Caco-2 (cell line): ENCODE measurements at regions not wholly inside any gene's neighbourhood (a gene's known extent, or its start where the extent isn't known, plus 50 kb on each side); places are given as distances from the start of the nearest gene placed in this dataset.

Experiments
- BruUV-seq: library from RNA; stranded (reverse); fragments of 400-500 nt; replicated peaks from 2 replicates; lab custom pipeline; 2021; lab: Mats Ljungman, UMichigan
- CTCF ChIA-PET: fragments of 300-600 bp; sonication (Branson Sonifier 250); formaldehyde crosslinking; loops from one replicate; lab custom pipeline; 2022; ENCODE audit warnings: antibody characterized with exemption; lab: Charles Lee
- POLR2A ChIA-PET: fragments of 300-600 bp; sonication (Branson Sonifier 250); formaldehyde crosslinking; loops from one replicate; lab custom pipeline; 2022; ENCODE audit warnings: antibody characterized with exemption; lab: Charles Lee
- DNase-seq, 2 experiments: peaks; one replicate each; pipeline versions ENCODE4 v3.0.0 to v3.0.0-alpha.2; 2020 to 2022
- H3K27me3 ChIP-seq: replicated peaks from 2 replicates; pipeline ENCODE4 v1.6.0; 2011; ENCODE audit warnings: low read length; ENCODE audit not compliant: control insufficient read depth, insufficient read depth
- H3K36me3 ChIP-seq: 2 replicates; pipeline ENCODE4 v1.5.1; 2011; ENCODE audit warnings: low read length; ENCODE audit not compliant: control insufficient read depth, insufficient read depth
- H3K4me1 ChIP-seq: fragments of 250-450 bp; sonication (Bioruptor Pico); 2 replicates; pipeline ENCODE4 v1.5.1; 2020; ENCODE audit warnings: mild to moderate bottlenecking
- H3K4me3 ChIP-seq: 2 replicates; pipeline ENCODE4 v1.5.1; 2011; ENCODE audit warnings: low read depth, mild to moderate bottlenecking, control low read depth, low read length
- H3K9me3 ChIP-seq: fragments of 250-450 bp; sonication (Bioruptor Pico); 2 replicates; pipeline ENCODE4 v1.5.1; 2020; ENCODE audit warnings: mild to moderate bottlenecking, moderate library complexity
- H3K27ac Mint-ChIP-seq: one replicate; pipeline ENCODE4 v1.8.0; 2022; ENCODE audit warnings: mixed read lengths; ENCODE audit not compliant: unreplicated experiment
- H3K27me3 Mint-ChIP-seq: one replicate; pipeline ENCODE4 v1.8.0; 2022; ENCODE audit warnings: mixed read lengths; ENCODE audit not compliant: insufficient read depth, unreplicated experiment
- H3K36me3 Mint-ChIP-seq: one replicate; pipeline ENCODE4 v1.8.0; 2022; ENCODE audit warnings: mild to moderate bottlenecking, mixed read lengths; ENCODE audit not compliant: insufficient read depth, unreplicated experiment
- H3K4me1 Mint-ChIP-seq: one replicate; pipeline ENCODE4 v1.8.0; 2022; ENCODE audit warnings: low read depth, mixed read lengths; ENCODE audit not compliant: unreplicated experiment
- H3K4me3 Mint-ChIP-seq: one replicate; pipeline ENCODE4 v1.8.0; 2022; ENCODE audit warnings: mild to moderate bottlenecking, moderate library complexity, mixed read lengths; ENCODE audit not compliant: unreplicated experiment
- H3K9me3 Mint-ChIP-seq: one replicate; pipeline ENCODE4 v1.8.0; 2022; ENCODE audit warnings: mixed read lengths; ENCODE audit not compliant: unreplicated experiment
- CTCF ChIP-seq, 2 experiments: fragments of 200-600 bp in 1 of 2; IDR thresholded peaks; 1 replicate in 1 of 2; 2 replicates in 1 of 2; pipeline versions ENCODE4 v1.5.1 to v1.8.0; 2011 to 2022; ENCODE audit warnings: antibody characterized with exemption in 1 of 2, control low read depth in 1 of 2, inconsistent platforms in 1 of 2, low read depth in 1 of 2, low read length in 1 of 2, mild to moderate bottlenecking in 1 of 2, moderate library complexity in 1 of 2; ENCODE audit not compliant: insufficient read depth in 1 of 2, severe bottlenecking in 1 of 2, unreplicated experiment in 1 of 2
- intact Hi-C: fragments of 100-400 bp; cut with micrococcal nuclease; formaldehyde crosslinking; loops from one replicate; pipeline ENCODE4 v1.10.0; 2022; ENCODE audit not compliant: unreplicated experiment

GRCh38 chr13:99041788-99042187 is 63.9 kb upstream of the DOCK9 start:
- CTCF ChIA-PET = no interaction called here
- no peak for TF ChIP-seq CTCF (IDR thresholded peaks at IDR 0.05; ENCODE audit: insufficient read depth in 1 of 2, low read depth in 1 of 2, low read length in 1 of 2, severe bottlenecking in 1 of 2, unreplicated experiment in 1 of 2)
- no TSS peak for BruUV-seq

GRCh38 chr13:99042521-99043250 is 64.8 kb upstream of the DOCK9 start:
- Mint-ChIP-seq H3K27me3 (no peaks in the 10 kb centered on the region), H3K4me1 (peaks cover 55% of the 10 kb centered on the region), H3K27ac (no peak overlapping the region), H3K9me3 (no peaks in the 10 kb centered on the region), H3K4me3 (no peak overlapping the region), H3K36me3 (no peaks in the 10 kb centered on the region)
- Histone ChIP-seq H3K36me3 (no peaks in the 10 kb centered on the region), H3K27me3 (no peaks in the 10 kb centered on the region), H3K4me3 (no peak overlapping the region), H3K9me3 (no peaks in the 10 kb centered on the region), H3K4me1 (peaks cover 35% of the 10 kb centered on the region)
- ChIA-PET POLR2A (no interaction called here), CTCF (interaction anchor here (1.5 kb wide), 1 partner anchor 9 kb away, joined by 3 read pairs; no protein-coding TSS in a partner anchor)
- no peak for DNase-seq
- TF ChIP-seq CTCF (IDR thresholded peaks at IDR 0.05; ENCODE audit: insufficient read depth in 1 of 2, low read depth in 1 of 2, low read length in 1 of 2, severe bottlenecking in 1 of 2, unreplicated experiment in 1 of 2) = no peak
- no TSS peak for BruUV-seq
- intact Hi-C loops = loop anchor here (5.0 kb wide), 1 partner anchor 45 kb away; no protein-coding TSS in a partner anchor

More at GRCh38 chr13:99041788-99042187, 63.9 kb upstream of the DOCK9 start:
- H3K4me3 Mint-ChIP-seq = no peak overlapping the region
- Histone ChIP-seq H3K9me3 (no peaks in the 10 kb centered on the region), H3K27me3 (no peaks in the 10 kb centered on the region), H3K4me1 (peaks cover 32% of the 10 kb centered on the region), H3K36me3 (no peaks in the 10 kb centered on the region), H3K4me3 (no peak overlapping the region)
- H3K36me3 Mint-ChIP-seq = no peaks in the 10 kb centered on the region
- intact Hi-C loops = loop anchor here (2.0 to 5.0 kb wide), 2 partner anchors 19 to 46 kb away; no protein-coding TSS in a partner anchor
- no peak for DNase-seq
- H3K27ac Mint-ChIP-seq = no peak overlapping the region
- H3K4me1 Mint-ChIP-seq = peaks cover 56% of the 10 kb centered on the region
- H3K9me3 Mint-ChIP-seq = no peaks in the 10 kb centered on the region
- POLR2A ChIA-PET = no interaction called here
- no peaks in the 10 kb centered on the region for H3K27me3 Mint-ChIP-seq

- Mint-ChIP-seq H3K9me3 (no peaks in the 10 kb centered on the region), H3K27ac (no peak overlapping the region), H3K27me3 (no peaks in the 10 kb centered on the region), H3K4me1 (peaks cover 52% of the 10 kb centered on the region), H3K36me3 (no peaks in the 10 kb centered on the region), H3K4me3 (no peak overlapping the region)
- CTCF ChIA-PET = interaction anchor here (1.5 kb wide), 1 partner anchor 10 kb away, joined by 3 read pairs; no protein-coding TSS in a partner anchor
- TF ChIP-seq CTCF (IDR thresholded peaks at IDR 0.05; ENCODE audit: insufficient read depth in 1 of 2, low read depth in 1 of 2, low read length in 1 of 2, severe bottlenecking in 1 of 2, unreplicated experiment in 1 of 2) = no peak
- intact Hi-C loops = loop anchor here (5.0 kb wide), 1 partner anchor 43 kb away; no protein-coding TSS in a partner anchor
- BruUV-seq = no TSS peak
- Histone ChIP-seq H3K27me3 (no peaks in the 10 kb centered on the region), H3K4me1 (peaks cover 35% of the 10 kb centered on the region), H3K36me3 (no peaks in the 10 kb centered on the region), H3K9me3 (no peaks in the 10 kb centered on the region), H3K4me3 (no peak overlapping the region)
- POLR2A ChIA-PET = no interaction called here
- no peak for DNase-seq
Observed at GRCh38 chr13:99043831-99044231, 66.0 kb upstream of the DOCK9 start.
